K562 (cell line): ENCODE measurements at regions not wholly inside any gene's neighbourhood (a gene's known extent, or its start where the extent isn't known, plus 50 kb on each side); places are given as distances from the start of the nearest gene placed in this dataset.
A peak's percentile ranks its signal among the peaks of the same experiment; 100 is the strongest.

Experiments
- E2F6 ChIP-seq, 2 experiments: IDR thresholded peaks; 2 replicates each; pipeline ENCODE4 v1.6.1; 2011; ENCODE audit warnings: borderline replicate concordance in 1 of 2, control low read depth in 1 of 2, low read depth in 1 of 2, low read length in 1 of 2, mild to moderate bottlenecking in 1 of 2, mixed read lengths in 1 of 2, moderate library complexity in 1 of 2; ENCODE audit not compliant: insufficient read depth in 1 of 2, insufficient read length in 1 of 2, poor library complexity in 1 of 2, severe bottlenecking in 1 of 2; ENCODE audit errors: extremely low read depth in 1 of 2
- ERF ChIP-seq: fragments of 450-650 bp; formaldehyde crosslinking; IDR thresholded peaks from 2 replicates; pipeline ENCODE4 v1.4.0; 2020; ENCODE audit warnings: mild to moderate bottlenecking, mixed read lengths
- HMG20A ChIP-seq: fragments of 450-650 bp; formaldehyde crosslinking; conservative IDR thresholded peaks from 2 replicates; pipeline ENCODE4 v1.4.0; 2020; ENCODE audit warnings: mild to moderate bottlenecking, mixed read lengths
- HSF4 ChIP-seq: fragments of 250-450 bp; sonication (Bioruptor Pico); IDR thresholded peaks from 2 replicates; pipeline ENCODE4 v2.1.2; 2022; ENCODE audit warnings: mild to moderate bottlenecking, moderate library complexity, borderline replicate concordance
- ILK ChIP-seq: fragments of 450-650 bp; IDR thresholded peaks from 2 replicates; pipeline ENCODE4 v1.6.1; 2016; ENCODE audit warnings: missing genetic modification characterization, low read depth, mild to moderate bottlenecking, missing compliant biosample characterization, moderate library complexity, borderline replicate concordance
- MEF2D ChIP-seq: conservative IDR thresholded peaks from 2 replicates; pipeline ENCODE4 v1.6.1; 2016; ENCODE audit warnings: low read depth, missing genetic modification characterization, missing compliant biosample characterization
- MEIS2 ChIP-seq: fragments of 450-650 bp; IDR thresholded peaks from 2 replicates; pipeline ENCODE4 v1.6.1; 2014; ENCODE audit warnings: mild to moderate bottlenecking; ENCODE audit not compliant: partially characterized antibody
- PHB ChIP-seq: fragments of 250-450 bp; sonication (Bioruptor Pico); IDR thresholded peaks from 2 replicates; pipeline ENCODE4 v1.5.0; 2021
- RBFOX2 ChIP-seq: fragments of 200-400 bp; formaldehyde crosslinking; IDR thresholded peaks from 2 replicates; pipeline ENCODE4 v1.6.1; 2017; ENCODE audit warnings: low read depth, mild to moderate bottlenecking, low read length, moderate library complexity
- RFX7 ChIP-seq: fragments of 250-450 bp; sonication (Bioruptor Pico); IDR thresholded peaks from 2 replicates; pipeline ENCODE4 v1.5.1; 2021; ENCODE audit warnings: mild to moderate bottlenecking
- SIX5 ChIP-seq, 2 experiments: IDR thresholded peaks; 2 replicates each; pipeline ENCODE4 v1.6.1; 2011; ENCODE audit warnings: low read length in 2 of 2, borderline replicate concordance in 1 of 2, low read depth in 1 of 2, mild to moderate bottlenecking in 1 of 2, moderate library complexity in 1 of 2; ENCODE audit not compliant: insufficient read depth in 1 of 2
- SREBF1 ChIP-seq: fragments of 150-350 bp; IDR thresholded peaks from 2 replicates; pipeline ENCODE4 v1.6.1; 2014; ENCODE audit warnings: antibody characterized with exemption, low read depth, low read length, borderline replicate concordance
- TARDBP ChIP-seq: fragments of 450-650 bp; IDR thresholded peaks from 2 replicates; pipeline ENCODE4 v1.6.1; 2016
- TCF3 ChIP-seq: sonication (generic); formaldehyde crosslinking; IDR thresholded peaks from 2 replicates; pipeline ENCODE4 v1.4.0; 2020; ENCODE audit warnings: mild to moderate bottlenecking, missing genetic modification reagents
- ZBED1 ChIP-seq: IDR thresholded peaks from 2 replicates; pipeline ENCODE4 v1.6.1; 2014
- ZBTB7A ChIP-seq: IDR thresholded peaks from 2 replicates; pipeline ENCODE4 v1.6.1; 2011; ENCODE audit warnings: low read depth, mild to moderate bottlenecking, low read length, moderate library complexity, borderline replicate concordance; ENCODE audit not compliant: control insufficient read depth
- ZKSCAN8 ChIP-seq: fragments of 200-800 bp; sonication (Bioruptor generic); IDR thresholded peaks from 2 replicates; pipeline ENCODE4 v1.6.1; 2016; ENCODE audit warnings: missing genetic modification characterization, missing compliant biosample characterization
- ZNF175 ChIP-seq: fragments of 200-800 bp; sonication (Bioruptor generic); IDR thresholded peaks from 2 replicates; pipeline ENCODE4 v1.6.1; 2016; ENCODE audit warnings: low read depth, mild to moderate bottlenecking, missing genetic modification characterization, missing compliant biosample characterization
- ZNF507 ChIP-seq: conservative IDR thresholded peaks from 2 replicates; pipeline ENCODE4 v1.6.1; 2017; ENCODE audit warnings: missing genetic modification characterization, missing compliant biosample characterization
- TF ChIP-seq, protein P1 (sequence below), 2 experiments: fragments of 250-450 bp in 1 of 2; fragments of 450-650 bp in 1 of 2; sonication (Bioruptor Pico) in 1 of 2; IDR thresholded peaks; 2 replicates each; pipeline versions ENCODE4 v1.6.1 to v1.8.0; 2016 to 2021; ENCODE audit warnings: mild to moderate bottlenecking in 2 of 2, moderate library complexity in 2 of 2, missing compliant biosample characterization in 1 of 2, missing genetic modification characterization in 1 of 2
- TF ChIP-seq, protein P2 (sequence below): fragments of 250-450 bp; sonication (Bioruptor Pico); IDR thresholded peaks from 2 replicates; pipeline ENCODE4 v1.8.0; 2022; ENCODE audit warnings: inconsistent platforms
- TF ChIP-seq, protein P3 (sequence below): IDR thresholded peaks from 2 replicates; pipeline ENCODE4 v1.6.1; 2012; ENCODE audit warnings: low read depth, low read length, improper control_type of control experiment, borderline replicate concordance

- TF ChIP-seq E2F6 (IDR thresholded peaks at IDR 0.05; ENCODE audit: borderline replicate concordance in 1 of 2, extremely low read depth in 1 of 2, insufficient read depth in 1 of 2, insufficient read length in 1 of 2, low read depth in 1 of 2, low read length in 1 of 2, poor library complexity in 1 of 2, severe bottlenecking in 1 of 2) (peak; percentile 60 to 70), TCF3 (no peak), RBFOX2 (peak; percentile 92), ERF (CRISPR knock-in tag) (peak; percentile 99), HMG20A (CRISPR knock-in tag) (peak; percentile 76; the same call in 1 of the 2 replicates), ZKSCAN8 (CRISPR knock-in tag) (peak; percentile 31; the same call in 1 of the 2 replicates), ZBED1 (peak; percentile 97; the same call in 1 of the 2 replicates), PHB (peak; percentile 99), ZBTB7A (no peak), MEIS2 (peak; percentile 53), ZNF507 (tag) (no peak), MEF2D (tag) (peak; percentile 12; the same call in 1 of the 2 replicates), HSF4 (no peak), TARDBP (no peak), SREBF1 (no peak), ILK (tag) (no peak), RFX7 (CRISPR knock-in tag) (peak; percentile 97), SIX5 (IDR thresholded peaks at IDR 0.05; ENCODE audit: borderline replicate concordance in 1 of 2, insufficient read depth in 1 of 2, low read depth in 1 of 2, low read length in 2 of 2) (no peak; a peak in 1 of 4 replicates), ZNF175 (CRISPR knock-in tag) (no peak)
- TF ChIP-seq, protein P1, sequence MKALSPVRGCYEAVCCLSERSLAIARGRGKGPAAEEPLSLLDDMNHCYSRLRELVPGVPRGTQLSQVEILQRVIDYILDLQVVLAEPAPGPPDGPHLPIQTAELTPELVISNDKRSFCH (CRISPR knock-in tag; IDR thresholded peaks at IDR 0.05), result no peak
- TF ChIP-seq, protein P1 (tag; IDR thresholded peaks at IDR 0.05), result peak; percentile 80; the same call in 1 of the 2 replicates
- TF ChIP-seq, protein P2, sequence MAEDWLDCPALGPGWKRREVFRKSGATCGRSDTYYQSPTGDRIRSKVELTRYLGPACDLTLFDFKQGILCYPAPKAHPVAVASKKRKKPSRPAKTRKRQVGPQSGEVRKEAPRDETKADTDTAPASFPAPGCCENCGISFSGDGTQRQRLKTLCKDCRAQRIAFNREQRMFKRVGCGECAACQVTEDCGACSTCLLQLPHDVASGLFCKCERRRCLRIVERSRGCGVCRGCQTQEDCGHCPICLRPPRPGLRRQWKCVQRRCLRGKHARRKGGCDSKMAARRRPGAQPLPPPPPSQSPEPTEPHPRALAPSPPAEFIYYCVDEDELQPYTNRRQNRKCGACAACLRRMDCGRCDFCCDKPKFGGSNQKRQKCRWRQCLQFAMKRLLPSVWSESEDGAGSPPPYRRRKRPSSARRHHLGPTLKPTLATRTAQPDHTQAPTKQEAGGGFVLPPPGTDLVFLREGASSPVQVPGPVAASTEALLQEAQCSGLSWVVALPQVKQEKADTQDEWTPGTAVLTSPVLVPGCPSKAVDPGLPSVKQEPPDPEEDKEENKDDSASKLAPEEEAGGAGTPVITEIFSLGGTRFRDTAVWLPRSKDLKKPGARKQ (CRISPR knock-in tag), result no peak
- TF ChIP-seq, protein P3, sequence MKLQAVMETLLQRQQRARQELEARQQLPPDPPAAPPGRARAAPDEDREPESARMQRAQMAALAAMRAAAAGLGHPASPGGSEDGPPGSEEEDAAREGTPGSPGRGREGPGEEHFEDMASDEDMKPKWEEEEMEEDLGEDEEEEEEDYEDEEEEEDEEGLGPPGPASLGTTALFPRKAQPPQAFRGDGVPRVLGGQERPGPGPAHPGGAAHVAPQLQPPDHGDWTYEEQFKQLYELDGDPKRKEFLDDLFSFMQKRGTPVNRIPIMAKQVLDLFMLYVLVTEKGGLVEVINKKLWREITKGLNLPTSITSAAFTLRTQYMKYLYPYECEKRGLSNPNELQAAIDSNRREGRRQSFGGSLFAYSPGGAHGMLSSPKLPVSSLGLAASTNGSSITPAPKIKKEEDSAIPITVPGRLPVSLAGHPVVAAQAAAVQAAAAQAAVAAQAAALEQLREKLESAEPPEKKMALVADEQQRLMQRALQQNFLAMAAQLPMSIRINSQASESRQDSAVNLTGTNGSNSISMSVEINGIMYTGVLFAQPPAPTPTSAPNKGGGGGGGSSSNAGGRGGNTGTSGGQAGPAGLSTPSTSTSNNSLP, result no peak
Measured at GRCh38 chr6:27133281-27134227, 113.9 kb upstream of the PRSS16 start (continued).
